SK-N-SH treated with all-trans-retinoic acid at 6 μM for 48 hours (cell line): ENCODE measurements at regions not wholly inside any gene's neighbourhood (a gene's known extent, or its start where the extent isn't known, plus 50 kb on each side); places are given as distances from the start of the nearest gene placed in this dataset.

ENCODE experiments used
- ATAC-seq: fragments of 200-7000 bp; cut with Tn5 transposase; 3 replicates; pipeline ENCODE4 v1.9.1; 2020; ENCODE audit warnings: mild to moderate bottlenecking, moderate library complexity
- ARNTL ChIP-seq: fragments of 450-650 bp; formaldehyde crosslinking; IDR thresholded peaks from 2 replicates; pipeline ENCODE4 v1.5.0; 2020; ENCODE audit warnings: low read depth, mild to moderate bottlenecking, moderate library complexity, borderline replicate concordance
- BACH2 ChIP-seq: fragments of 250-450 bp; sonication (Bioruptor Pico); IDR thresholded peaks from 2 replicates; pipeline ENCODE4 v1.9.0; 2021; ENCODE audit warnings: mild to moderate bottlenecking, borderline replicate concordance
- CSDC2 ChIP-seq: fragments of 250-450 bp; sonication (Bioruptor Pico); IDR thresholded peaks from 2 replicates; pipeline ENCODE4 v1.5.0; 2020; ENCODE audit warnings: mild to moderate bottlenecking, moderate library complexity
- ESRRG ChIP-seq: fragments of 250-450 bp; sonication (Bioruptor Pico); IDR thresholded peaks from 2 replicates; pipeline ENCODE4 v1.6.1; 2021; ENCODE audit warnings: mild to moderate bottlenecking
- GLIS3 ChIP-seq: fragments of 250-450 bp; sonication (Bioruptor Pico); IDR thresholded peaks from 2 replicates; pipeline ENCODE4 v1.5.0; 2020; ENCODE audit warnings: mild to moderate bottlenecking, moderate library complexity
- ISL1 ChIP-seq: fragments of 250-450 bp; sonication (Bioruptor Pico); IDR thresholded peaks from 2 replicates; pipeline ENCODE4 v2.1.2; 2022; ENCODE audit warnings: mild to moderate bottlenecking, moderate library complexity
- OSR1 ChIP-seq: fragments of 250-450 bp; sonication (Bioruptor Pico); IDR thresholded peaks from 2 replicates; pipeline ENCODE4 v1.8.0; 2022; ENCODE audit warnings: moderate library complexity, mild to moderate bottlenecking, inconsistent platforms
- POU6F1 ChIP-seq: fragments of 250-450 bp; sonication (Bioruptor Pico); IDR thresholded peaks from 2 replicates; pipeline ENCODE4 v1.8.0; 2021; ENCODE audit warnings: low read depth, mild to moderate bottlenecking, moderate library complexity, borderline replicate concordance
- PPARA ChIP-seq: fragments of 250-450 bp; sonication (Bioruptor Pico); IDR thresholded peaks from 2 replicates; pipeline ENCODE4 v1.5.0; 2020; ENCODE audit warnings: mild to moderate bottlenecking, borderline replicate concordance
- RARB ChIP-seq: fragments of 250-450 bp; sonication (Bioruptor Pico); IDR thresholded peaks from 2 replicates; pipeline ENCODE4 v1.8.0; 2021; ENCODE audit warnings: mild to moderate bottlenecking, moderate library complexity
- SNAI2 ChIP-seq: fragments of 250-450 bp; sonication (Bioruptor Pico); IDR thresholded peaks from 2 replicates; pipeline ENCODE4 v1.5.0; 2020; ENCODE audit warnings: mild to moderate bottlenecking, moderate library complexity
- TCF4 ChIP-seq: fragments of 250-450 bp; sonication (Bioruptor Pico); IDR thresholded peaks from 2 replicates; pipeline ENCODE4 v1.8.0; 2021; ENCODE audit warnings: mild to moderate bottlenecking, moderate library complexity, borderline replicate concordance
- TOX ChIP-seq: fragments of 250-450 bp; sonication (Bioruptor Pico); IDR thresholded peaks from 2 replicates; pipeline ENCODE4 v1.8.0; 2021; ENCODE audit warnings: mild to moderate bottlenecking, moderate library complexity, borderline replicate concordance
- ZC3H10 ChIP-seq: fragments of 250-450 bp; sonication (Bioruptor Pico); IDR thresholded peaks from 2 replicates; pipeline ENCODE4 v1.5.1; 2021; ENCODE audit warnings: mild to moderate bottlenecking, moderate library complexity
- ZFP3 ChIP-seq: fragments of 250-450 bp; sonication (Bioruptor Pico); IDR thresholded peaks from 2 replicates; pipeline ENCODE4 v1.5.0; 2020; ENCODE audit warnings: mild to moderate bottlenecking, moderate library complexity
- ZFP30 ChIP-seq: fragments of 450-650 bp; formaldehyde crosslinking; IDR thresholded peaks from 2 replicates; pipeline ENCODE4 v1.5.0; 2022; ENCODE audit warnings: mild to moderate bottlenecking, moderate library complexity
- ZNF565 ChIP-seq: fragments of 450-650 bp; formaldehyde crosslinking; conservative IDR thresholded peaks from 2 replicates; pipeline ENCODE4 v1.5.0; 2020; ENCODE audit warnings: low read depth, mild to moderate bottlenecking, moderate library complexity
- ZNF70 ChIP-seq: fragments of 450-650 bp; formaldehyde crosslinking; IDR thresholded peaks from 2 replicates; pipeline ENCODE4 v1.5.0; 2020; ENCODE audit warnings: mild to moderate bottlenecking, moderate library complexity
- ZNF8 ChIP-seq: fragments of 450-650 bp; formaldehyde crosslinking; IDR thresholded peaks from 2 replicates; pipeline ENCODE4 v1.5.0; 2020; ENCODE audit warnings: mild to moderate bottlenecking, moderate library complexity
- TF ChIP-seq, protein P1 (sequence below): fragments of 250-450 bp; sonication (Bioruptor Pico); IDR thresholded peaks from 2 replicates; pipeline ENCODE4 v1.5.0; 2020; ENCODE audit warnings: mild to moderate bottlenecking, moderate library complexity
- TF ChIP-seq, protein P2 (sequence below): fragments of 250-450 bp; sonication (Bioruptor Pico); IDR thresholded peaks from 2 replicates; pipeline ENCODE4 v1.5.1; 2020; ENCODE audit warnings: low read depth, mild to moderate bottlenecking, moderate library complexity
- TF ChIP-seq, protein P3 (sequence below): fragments of 250-450 bp; sonication (Bioruptor Pico); IDR thresholded peaks from 2 replicates; pipeline ENCODE4 v1.5.1; 2021; ENCODE audit warnings: mild to moderate bottlenecking, moderate library complexity

DNA sequence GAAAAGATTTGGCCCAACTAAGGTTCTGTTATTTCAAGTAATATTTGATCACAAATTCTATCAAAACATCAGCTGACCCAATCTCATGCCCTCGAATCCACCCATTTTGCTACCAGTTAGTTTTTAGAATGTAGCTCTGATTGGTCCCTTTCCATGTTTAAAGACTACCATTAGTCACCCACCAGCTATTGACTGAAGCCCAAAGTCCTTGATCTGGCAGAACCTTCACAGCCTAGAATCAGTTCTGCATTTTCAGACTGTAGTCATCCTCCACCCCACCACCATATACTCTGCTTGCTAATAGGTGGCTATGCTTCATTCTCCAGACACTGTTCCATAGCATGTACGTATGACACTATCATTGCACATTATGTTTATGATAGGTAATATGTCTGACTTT, 182.2 kb upstream of the TARS1 start (continued):
- TF ChIP-seq POU6F1 (CRISPR knock-in tag): no peak
- TF ChIP-seq ISL1: no peak
- no peak for TF ChIP-seq RARB (CRISPR knock-in tag)
- TF ChIP-seq, protein P1, sequence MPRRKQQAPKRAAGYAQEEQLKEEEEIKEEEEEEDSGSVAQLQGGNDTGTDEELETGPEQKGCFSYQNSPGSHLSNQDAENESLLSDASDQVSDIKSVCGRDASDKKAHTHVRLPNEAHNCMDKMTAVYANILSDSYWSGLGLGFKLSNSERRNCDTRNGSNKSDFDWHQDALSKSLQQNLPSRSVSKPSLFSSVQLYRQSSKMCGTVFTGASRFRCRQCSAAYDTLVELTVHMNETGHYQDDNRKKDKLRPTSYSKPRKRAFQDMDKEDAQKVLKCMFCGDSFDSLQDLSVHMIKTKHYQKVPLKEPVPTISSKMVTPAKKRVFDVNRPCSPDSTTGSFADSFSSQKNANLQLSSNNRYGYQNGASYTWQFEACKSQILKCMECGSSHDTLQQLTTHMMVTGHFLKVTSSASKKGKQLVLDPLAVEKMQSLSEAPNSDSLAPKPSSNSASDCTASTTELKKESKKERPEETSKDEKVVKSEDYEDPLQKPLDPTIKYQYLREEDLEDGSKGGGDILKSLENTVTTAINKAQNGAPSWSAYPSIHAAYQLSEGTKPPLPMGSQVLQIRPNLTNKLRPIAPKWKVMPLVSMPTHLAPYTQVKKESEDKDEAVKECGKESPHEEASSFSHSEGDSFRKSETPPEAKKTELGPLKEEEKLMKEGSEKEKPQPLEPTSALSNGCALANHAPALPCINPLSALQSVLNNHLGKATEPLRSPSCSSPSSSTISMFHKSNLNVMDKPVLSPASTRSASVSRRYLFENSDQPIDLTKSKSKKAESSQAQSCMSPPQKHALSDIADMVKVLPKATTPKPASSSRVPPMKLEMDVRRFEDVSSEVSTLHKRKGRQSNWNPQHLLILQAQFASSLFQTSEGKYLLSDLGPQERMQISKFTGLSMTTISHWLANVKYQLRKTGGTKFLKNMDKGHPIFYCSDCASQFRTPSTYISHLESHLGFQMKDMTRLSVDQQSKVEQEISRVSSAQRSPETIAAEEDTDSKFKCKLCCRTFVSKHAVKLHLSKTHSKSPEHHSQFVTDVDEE (CRISPR knock-in tag): no peak
- TF ChIP-seq GLIS3 (CRISPR knock-in tag): no peak

DNA sequence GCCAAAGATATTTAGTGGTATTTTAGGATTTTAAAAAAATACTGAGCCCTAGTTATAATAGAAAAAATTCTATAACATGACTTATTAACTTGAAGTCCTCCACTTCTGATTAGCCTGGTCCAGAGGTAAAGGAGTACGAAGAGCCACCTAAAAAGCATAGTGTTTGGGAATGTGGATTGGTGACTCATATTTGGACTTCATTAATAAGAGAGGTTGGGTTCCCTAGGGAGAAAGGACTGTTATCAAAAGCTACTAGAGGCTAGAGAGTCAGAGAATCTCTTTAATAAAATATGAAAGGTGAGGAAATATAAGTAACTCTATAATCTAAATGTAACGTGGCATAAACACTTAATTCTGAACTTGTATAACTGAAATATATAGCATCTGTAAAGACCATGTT, 180.7 kb upstream of the TARS1 start:
- TF ChIP-seq ZNF8 (CRISPR knock-in tag): no peak
- no peak for TF ChIP-seq ZNF70 (CRISPR knock-in tag)
- TF ChIP-seq TCF4: no peak
- no peak for TF ChIP-seq OSR1 (CRISPR knock-in tag)
- TF ChIP-seq ISL1: no peak
- TF ChIP-seq, all 23 proteins: peak for 0
- no peak for ATAC-seq

- TF ChIP-seq OSR1 (CRISPR knock-in tag): no peak
- peak; percentile 32; the same call in 2 of the 3 replicates for ATAC-seq
Observed at GRCh38 chr5:33261305-33261704, 179.5 kb upstream of the TARS1 start.

DNA sequence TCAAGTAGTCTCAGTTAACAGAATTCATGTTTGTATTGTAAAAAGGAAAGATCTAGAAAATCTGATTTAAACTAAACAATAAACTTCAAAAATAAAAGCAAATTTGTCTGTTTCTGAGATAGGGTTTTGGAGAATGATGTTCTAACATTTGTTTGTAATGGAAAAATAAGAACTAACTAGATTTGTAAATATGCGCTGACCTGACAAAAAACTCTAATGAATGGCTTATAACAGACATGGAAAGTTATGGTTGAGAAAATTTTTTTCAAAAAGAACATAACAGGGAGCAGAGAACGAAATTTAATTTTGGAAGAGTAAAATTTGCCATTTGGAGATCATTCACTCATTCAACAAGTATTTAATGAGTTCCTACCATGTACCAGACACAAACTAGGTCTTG, 179.0 kb upstream of the TARS1 start:
- TF ChIP-seq, protein P2, sequence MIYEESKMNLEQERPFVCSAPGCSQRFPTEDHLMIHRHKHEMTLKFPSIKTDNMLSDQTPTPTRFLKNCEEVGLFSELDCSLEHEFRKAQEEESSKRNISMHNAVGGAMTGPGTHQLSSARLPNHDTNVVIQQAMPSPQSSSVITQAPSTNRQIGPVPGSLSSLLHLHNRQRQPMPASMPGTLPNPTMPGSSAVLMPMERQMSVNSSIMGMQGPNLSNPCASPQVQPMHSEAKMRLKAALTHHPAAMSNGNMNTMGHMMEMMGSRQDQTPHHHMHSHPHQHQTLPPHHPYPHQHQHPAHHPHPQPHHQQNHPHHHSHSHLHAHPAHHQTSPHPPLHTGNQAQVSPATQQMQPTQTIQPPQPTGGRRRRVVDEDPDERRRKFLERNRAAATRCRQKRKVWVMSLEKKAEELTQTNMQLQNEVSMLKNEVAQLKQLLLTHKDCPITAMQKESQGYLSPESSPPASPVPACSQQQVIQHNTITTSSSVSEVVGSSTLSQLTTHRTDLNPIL (CRISPR knock-in tag): no peak
- TF ChIP-seq TOX (CRISPR knock-in tag) (no peak), POU6F1 (CRISPR knock-in tag) (no peak), ARNTL (CRISPR knock-in tag) (no peak), ZFP30 (CRISPR knock-in tag) (no peak)
- TF ChIP-seq, protein P1 (CRISPR knock-in tag): no peak
- ATAC-seq: no peak

GRCh38 chr5:33267801-33268200, 173.0 kb upstream of the TARS1 start:
- ATAC-seq: no peak

More at GRCh38 chr5:33267801-33268200, 173.0 kb upstream of the TARS1 start:
- TF ChIP-seq ZC3H10 (CRISPR knock-in tag) (no peak), SNAI2 (CRISPR knock-in tag) (no peak), OSR1 (CRISPR knock-in tag) (no peak), ESRRG (no peak), ZNF8 (CRISPR knock-in tag) (no peak), CSDC2 (no peak), ISL1 (no peak), BACH2 (CRISPR knock-in tag) (no peak), ARNTL (CRISPR knock-in tag) (no peak), RARB (CRISPR knock-in tag) (no peak), TOX (CRISPR knock-in tag) (no peak), GLIS3 (CRISPR knock-in tag) (no peak), PPARA (CRISPR knock-in tag) (no peak), ZNF565 (CRISPR knock-in tag) (no peak), TCF4 (no peak), ZFP3 (CRISPR knock-in tag) (no peak)
- TF ChIP-seq, protein P2 (CRISPR knock-in tag): no peak
- TF ChIP-seq, protein P3, sequence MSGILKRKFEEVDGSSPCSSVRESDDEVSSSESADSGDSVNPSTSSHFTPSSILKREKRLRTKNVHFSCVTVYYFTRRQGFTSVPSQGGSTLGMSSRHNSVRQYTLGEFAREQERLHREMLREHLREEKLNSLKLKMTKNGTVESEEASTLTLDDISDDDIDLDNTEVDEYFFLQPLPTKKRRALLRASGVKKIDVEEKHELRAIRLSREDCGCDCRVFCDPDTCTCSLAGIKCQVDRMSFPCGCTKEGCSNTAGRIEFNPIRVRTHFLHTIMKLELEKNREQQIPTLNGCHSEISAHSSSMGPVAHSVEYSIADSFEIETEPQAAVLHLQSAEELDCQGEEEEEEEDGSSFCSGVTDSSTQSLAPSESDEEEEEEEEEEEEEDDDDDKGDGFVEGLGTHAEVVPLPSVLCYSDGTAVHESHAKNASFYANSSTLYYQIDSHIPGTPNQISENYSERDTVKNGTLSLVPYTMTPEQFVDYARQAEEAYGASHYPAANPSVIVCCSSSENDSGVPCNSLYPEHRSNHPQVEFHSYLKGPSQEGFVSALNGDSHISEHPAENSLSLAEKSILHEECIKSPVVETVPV (CRISPR knock-in tag): no peak
